Activated T-cell treated with anti-CD3 and anti-CD28 coated beads for 24 hours (primary cell): ENCODE measurements at regions not wholly inside any gene's neighbourhood (a gene's known extent, or its start where the extent isn't known, plus 50 kb on each side); places are given as distances from the start of the nearest gene placed in this dataset.
A peak's percentile ranks its signal among the peaks of the same experiment; 100 is the strongest.

ENCODE experiments used
- DNase-seq: peaks from one replicate; pipeline ENCODE4 v3.0.0-alpha.2; 2020; ENCODE audit warnings: low read depth

- no peak for DNase-seq
Measured at GRCh38 chr2:217407362-217407761, 547.5 kb upstream of the TNP1 start.

DNA sequence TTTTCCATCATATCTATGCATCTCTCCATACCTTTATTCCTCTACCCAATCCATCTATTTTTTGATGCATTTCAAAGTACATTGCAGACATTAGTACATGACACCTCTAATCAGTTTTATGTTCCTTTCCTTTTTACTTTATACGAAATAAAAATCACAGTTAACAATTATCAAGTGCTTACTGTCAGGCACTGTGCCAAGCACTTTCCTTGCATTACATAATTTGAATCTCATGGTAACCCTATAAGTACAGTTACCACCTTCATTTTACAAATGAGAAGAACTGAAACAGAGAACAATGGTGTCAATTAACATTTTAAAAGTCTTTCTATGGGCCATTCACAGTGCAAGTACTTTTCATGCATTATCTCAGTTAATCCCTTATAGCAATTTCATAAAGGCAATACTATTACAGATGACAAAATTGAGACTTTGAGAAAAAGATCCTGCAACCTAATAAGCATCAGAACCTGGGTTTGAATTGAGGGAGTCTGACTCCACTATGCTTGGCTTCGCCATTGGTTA is 544.4 kb upstream of the TNP1 start:
- no peak for DNase-seq

DNA sequence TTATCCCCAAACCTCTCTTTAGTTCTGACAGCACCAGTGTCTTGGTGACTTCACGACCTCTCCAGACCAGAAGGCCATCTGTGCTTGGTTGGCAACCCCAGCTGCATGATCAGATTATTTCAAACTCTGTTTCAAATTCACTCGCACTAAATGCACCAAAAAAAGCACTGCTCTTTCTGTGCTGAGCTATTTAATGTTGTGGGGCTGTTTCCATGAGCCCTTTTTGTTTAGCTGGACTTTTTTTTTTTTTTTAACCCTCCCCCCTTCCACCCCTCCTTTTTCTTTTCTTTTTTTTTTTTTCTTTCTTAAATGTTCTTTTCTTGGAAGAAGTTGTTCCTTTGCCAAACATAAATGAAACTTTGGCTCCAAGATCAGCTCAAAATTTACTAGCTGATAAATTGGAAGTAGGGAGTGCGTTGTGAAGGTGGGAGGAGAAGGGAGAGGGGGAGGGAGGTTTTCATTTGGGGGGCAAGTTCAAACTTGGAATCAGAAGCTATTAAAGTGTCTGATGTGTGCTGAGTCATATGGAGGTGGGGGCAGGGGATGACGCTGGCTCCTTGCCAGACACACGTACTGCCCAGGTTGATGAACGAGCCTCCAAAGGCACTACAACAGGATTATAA is 543.0 kb upstream of the TNP1 start:
- no peak for DNase-seq

DNA sequence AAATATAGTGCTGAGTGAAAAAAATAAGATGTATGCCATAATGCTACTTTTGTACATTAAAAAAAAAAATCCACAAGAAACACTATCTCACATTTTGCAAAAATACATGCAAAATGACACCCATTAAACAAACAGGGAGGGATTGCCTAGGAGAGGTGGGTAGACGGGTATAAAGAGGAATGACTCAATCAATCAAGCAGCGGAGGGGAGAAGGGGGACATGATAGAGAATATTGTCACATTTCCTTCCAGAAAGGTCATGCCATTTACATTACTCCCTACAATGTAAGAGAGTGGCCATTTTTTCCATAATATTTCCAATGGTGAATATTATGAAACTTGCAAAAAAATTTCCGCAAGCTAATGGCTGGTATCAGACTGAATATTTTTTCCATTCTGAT is 542.3 kb upstream of the TNP1 start:
- DNase-seq: no peak

DNA sequence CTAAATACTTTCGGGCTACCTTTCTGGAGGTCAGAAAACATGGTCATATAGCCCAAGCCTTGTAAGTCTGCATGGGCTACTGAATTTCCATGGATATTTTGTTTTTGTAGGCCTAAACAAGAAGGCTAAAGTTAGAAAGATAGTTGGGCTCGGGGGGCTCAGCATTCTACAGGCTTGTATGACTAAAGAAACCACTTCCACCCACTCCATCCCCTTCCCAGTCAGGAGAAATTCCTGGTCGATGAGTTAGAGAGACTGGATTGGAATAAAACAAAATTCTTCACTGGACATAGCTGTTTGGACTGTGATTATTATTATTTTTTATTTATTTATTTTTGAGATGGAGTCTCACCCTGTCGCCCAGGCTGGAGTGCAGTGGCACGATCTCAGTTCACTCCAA is 539.4 kb upstream of the TNP1 start:
- DNase-seq: no peak

DNA sequence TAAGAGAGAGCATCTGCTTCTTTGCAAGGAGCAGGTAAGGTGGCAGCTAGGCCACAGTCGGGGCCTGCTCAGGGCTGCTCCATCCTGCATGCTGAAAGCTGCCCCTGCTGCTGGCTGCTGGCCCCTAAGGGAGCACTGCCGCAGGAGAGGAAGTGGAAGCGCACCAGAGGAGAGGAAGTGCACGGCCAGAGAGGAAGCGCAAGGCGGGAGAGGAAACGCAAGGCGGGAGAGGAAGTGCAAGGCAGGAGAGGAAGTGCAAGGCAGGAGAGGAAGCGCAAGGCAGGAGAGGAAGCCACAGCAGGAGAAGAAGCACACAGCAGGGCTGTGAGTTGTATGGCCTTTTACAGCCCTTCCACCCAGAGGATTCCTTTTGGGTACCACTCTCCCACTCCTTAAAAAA is 539.0 kb upstream of the TNP1 start:
- no peak for DNase-seq

- DNase-seq: no peak
Measured at GRCh38 chr2:217398101-217398500, 538.2 kb upstream of the TNP1 start.

GRCh38 chr2:217396586-217396985 is 536.7 kb upstream of the TNP1 start:
- no peak for DNase-seq

GRCh38 chr2:217396165-217396564 is 536.3 kb upstream of the TNP1 start:
- DNase-seq: no peak

DNA sequence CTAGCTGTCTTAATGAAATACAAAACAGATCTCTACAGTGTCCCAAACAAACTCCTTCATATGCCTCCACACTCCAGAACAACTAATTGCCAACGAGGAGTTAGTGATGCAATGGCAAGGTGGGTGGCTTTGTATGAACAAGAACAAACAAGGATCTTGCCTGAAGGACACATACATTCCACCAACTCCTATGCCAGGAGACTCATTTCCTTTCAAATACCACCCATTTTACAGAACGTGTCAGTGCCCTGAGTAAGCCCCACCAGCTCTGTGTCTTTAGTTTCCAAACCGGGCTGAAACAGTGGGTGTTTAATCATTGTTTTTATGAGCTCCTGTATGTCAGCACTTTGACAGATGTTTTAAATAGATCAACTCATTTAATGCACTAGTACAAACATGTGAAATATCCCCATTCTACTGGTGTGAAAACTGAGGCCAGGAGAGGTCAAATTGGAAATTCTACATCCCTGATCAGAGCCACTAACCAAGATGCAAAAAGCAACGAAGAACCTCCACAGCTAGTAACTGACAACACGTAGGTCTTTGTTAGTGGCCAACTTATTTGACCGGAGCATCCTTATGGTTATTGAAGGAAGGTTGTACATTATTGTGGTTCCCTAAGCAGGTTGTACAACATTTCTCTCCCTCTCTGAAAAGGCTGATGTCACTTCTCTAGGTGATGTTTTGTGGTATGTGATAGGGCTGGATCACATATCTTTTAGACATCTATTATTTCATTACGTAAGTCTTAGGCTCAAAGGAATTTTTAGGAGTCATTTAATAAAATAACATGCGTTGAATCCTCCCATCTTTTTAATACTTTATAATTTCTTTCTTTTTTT is 534.9 kb upstream of the TNP1 start:
- DNase-seq: no peak

DNA sequence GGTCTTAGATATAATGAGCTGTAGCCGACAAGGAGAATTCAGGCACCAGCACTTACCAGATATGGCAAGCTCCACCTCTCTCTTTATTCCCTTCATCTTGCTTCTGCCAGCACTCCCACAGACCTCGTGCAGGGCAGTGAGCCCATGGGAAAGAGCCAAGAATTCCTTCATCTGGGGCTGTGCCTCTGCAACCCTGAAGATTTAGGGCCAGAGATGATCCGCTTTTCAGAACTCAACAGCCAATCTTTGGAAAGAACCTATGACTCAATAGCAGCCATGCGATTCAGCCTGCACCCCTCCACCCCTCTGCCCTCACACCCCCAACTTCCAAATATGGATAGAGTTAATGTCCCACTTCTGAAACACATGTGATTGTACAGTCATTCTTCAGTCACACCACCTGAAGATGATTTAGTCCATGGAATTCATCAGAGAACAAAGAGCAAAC is 533.7 kb upstream of the TNP1 start:
- no peak for DNase-seq

DNA sequence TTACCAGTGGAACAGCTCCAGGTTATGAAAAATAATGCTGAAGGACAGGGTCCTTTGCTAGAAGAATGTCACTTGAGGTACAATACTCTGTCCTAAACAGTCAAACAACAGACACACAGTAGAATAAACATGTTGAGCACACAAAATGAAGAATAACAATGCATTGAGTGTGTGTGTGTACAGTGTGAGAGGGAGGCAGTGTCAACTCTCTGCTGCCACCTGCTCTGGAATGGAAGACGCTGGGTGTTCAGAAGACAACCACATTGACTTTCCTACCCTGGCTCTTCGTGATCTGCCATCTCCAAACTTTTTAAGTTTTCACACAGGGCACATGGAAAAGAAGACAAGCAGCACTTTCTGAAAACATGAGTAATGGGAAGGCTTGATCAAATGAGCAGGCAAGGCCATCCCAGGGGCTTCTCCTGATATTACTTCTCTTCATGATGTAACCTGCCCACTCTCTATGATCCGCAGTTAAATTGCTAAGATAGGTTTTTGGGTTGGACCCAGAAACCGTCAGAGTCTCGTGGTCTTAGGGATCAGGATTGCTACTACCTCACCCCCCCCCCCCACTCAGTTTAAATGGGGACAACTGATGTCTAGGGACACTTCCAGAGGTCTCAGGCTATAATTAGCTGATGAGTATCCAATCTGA is 533.2 kb upstream of the TNP1 start:
- DNase-seq: no peak

GRCh38 chr2:217387776-217388387 is 528.0 kb upstream of the TNP1 start:
- no peak for DNase-seq

DNA sequence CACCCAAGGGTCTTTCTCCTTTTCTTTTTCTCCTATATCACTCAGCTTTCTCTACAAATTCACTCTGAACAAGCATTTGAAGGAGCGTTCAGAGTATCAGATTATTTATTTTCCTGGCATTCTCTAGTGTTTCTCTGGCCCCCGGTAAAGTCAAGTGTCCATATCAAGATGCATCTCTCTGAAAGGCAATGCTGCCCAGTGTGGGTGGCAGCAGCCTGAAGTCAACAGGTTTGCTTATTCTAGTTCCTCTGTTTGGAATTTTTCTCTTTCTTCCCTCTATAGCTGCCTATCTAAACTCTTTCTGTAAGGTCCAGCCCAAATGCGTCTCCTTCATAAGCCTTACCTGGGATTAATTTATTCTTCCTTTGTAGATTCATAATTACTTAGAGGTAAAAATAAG is 526.2 kb upstream of the TNP1 start:
- no peak for DNase-seq

- no peak for DNase-seq
Measured at GRCh38 chr2:217383620-217384019, 523.8 kb upstream of the TNP1 start.

DNA sequence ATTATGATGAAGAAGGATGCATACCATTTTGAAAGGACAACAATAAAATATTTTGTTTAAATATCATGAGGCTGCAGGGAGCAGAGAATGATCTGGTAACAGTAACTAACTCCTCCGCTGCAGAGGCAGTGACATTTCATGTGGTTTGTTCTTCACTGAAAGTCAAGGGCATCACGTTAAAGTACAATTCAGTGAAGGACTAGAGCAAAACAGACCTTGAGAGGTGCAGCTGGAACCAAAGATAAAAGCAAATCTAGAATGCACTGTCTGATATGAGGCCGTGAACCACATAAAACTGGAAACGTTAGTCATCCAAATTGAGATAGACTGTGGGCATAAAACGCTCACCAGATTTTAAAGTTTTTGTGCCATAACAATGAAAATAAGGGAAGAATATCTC is 522.9 kb upstream of the TNP1 start:
- no peak for DNase-seq

- no peak for DNase-seq
Measured at GRCh38 chr2:217379807-217380206, 519.9 kb upstream of the TNP1 start.

GRCh38 chr2:217372794-217373193 is 512.9 kb upstream of the TNP1 start:
- DNase-seq: no peak

DNA sequence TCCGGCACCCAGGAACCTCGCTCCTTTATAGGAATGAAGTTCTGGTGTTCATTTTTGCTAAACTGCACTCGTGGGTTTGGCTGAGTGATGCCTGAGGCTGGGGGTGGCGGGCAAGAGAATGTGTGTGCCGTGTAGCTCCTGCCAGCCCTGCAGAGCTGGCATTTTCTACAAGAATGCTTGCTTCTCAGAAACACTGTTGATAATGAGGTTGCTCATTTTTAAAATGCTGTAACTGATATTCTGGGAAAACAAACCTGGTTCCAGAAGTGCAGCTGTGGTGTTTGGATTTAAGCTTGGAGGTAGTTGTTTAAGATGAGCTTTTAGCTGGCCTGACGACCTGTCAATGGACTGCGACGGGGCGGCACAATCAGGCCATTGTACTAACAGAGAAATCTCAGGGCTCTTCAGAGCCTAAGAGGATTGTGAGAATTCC is 511.9 kb upstream of the TNP1 start:
- no peak for DNase-seq

DNA sequence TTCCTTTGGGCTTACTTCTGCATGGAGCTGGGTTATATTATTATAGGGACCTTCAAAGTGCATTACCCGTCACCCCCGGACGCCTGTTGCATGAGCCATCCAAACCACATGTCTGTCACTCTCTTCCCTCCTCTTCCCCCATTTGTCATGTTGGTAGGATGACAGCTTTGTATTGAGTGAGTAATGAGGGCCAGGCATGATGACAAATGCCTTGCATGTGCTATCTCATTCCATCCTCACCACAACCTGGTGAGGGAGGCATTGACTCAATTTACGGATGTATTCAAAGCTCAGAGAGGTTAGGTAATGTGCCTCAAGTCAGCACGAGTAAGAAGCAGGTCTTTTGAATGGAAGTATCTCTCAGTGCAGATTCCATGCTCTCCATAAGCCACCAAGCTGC is 510.5 kb upstream of the TNP1 start:
- DNase-seq: peak; percentile 0

DNA sequence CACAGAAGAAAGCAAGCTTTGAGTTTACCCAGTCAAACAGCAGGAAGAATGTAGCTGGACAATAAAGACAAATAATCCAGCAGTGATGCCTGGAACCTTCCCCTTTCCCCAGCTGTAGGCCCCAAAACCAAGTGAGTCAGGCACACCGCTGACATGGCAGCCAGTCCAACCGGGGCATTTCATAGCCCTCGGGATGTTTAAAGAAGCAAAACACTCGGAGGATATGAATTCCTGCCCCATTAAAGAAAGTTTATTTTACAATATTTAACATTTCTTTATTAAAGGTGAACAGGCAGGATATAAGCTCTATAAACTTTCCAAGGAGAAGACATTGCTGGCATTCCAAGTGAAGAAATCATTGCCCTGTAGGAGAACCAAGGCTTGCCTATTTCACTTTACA is 507.6 kb upstream of the TNP1 start:
- no peak for DNase-seq

- DNase-seq: no peak
Measured at GRCh38 chr2:217366966-217367365, 507.1 kb upstream of the TNP1 start.
